Epithelial cell of prostate (primary cell): ENCODE measurements at regions not wholly inside any gene's neighbourhood (a gene's known extent, or its start where the extent isn't known, plus 50 kb on each side); places are given as distances from the start of the nearest gene placed in this dataset.

Experiments used
- DNase-seq: peaks from one replicate; pipeline ENCODE4 v3.0.0-alpha.2; 2011; ENCODE audit warnings: low read depth, low spot score
- H3K27ac ChIP-seq: fragments of 450-650 bp; 2 replicates; pipeline ENCODE4 v1.5.1; 2017; ENCODE audit warnings: mild to moderate bottlenecking

DNA sequence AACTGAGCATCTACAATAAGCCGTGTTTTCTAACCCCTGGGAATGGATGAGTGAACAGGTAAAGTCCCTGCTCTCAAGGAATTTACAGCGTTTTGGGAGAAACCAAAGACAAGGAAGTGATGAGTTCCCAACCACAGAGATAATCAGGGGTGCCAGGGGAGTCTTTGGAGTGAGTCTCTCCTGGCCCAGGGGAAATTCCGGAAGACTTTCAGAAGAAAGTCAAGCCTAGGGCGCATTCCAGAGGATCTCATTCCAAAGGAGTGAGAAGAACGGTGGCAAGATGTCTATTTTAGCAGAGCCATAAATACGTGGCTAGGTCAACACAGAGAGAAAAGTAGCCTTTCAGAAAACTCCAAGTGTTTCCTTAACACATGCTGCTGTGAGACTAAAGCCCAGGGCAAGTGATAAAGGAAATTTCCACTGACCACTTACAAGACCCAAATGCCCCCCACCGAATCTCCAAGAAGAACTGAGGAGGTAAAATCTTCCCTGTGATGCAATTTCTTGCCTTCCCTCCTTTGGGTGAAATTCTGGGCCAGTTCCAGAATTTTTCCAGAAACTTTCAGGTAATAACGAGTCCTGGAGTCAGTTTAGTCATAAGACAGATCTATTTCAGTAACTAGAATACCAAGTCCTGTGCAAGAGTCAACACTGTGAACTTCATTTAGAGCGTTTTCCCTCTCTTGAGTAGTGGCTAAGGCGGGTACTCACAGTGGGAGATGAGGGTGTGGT, 437.4 kb downstream of the NR2F2 start:
- no peak for DNase-seq
- no peak overlapping the region for H3K27ac ChIP-seq

DNA sequence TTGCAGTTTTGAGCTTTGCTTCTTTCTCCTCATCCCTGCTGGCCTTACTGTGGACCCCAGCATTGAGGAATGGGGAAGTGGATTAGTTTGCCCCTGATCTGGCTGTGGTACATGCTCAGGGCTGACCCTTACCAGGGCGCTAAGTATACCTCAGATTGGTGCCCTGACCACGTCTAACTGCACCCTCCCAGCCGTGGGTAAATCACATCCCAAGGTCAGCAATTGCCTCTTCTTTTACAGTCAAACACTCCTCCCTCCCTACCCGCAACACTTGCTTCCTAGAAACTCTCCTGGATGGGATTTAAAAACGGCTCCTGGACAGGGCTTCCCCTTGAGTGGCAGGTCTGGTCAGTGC, 437.9 kb downstream of the NR2F2 start:
- H3K27ac ChIP-seq = no peak overlapping the region

DNA sequence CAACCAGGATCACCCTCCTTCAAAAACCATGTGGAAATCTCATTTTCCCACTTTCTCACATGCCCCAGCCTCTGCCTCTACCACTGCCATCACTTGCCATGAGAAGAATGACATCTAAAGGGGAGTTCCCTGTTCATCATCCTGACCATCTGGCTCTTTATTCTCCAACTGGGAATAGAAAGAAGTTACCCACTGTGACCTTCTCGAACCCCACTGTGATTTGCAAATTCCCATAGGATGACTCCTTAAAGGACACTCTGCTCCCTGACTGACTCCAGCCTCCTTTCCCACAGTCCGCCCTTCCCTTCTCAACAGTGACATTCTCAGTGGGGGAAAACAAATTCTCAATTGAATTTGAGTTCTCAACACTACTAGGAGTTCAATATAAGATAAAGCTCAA, 440.5 kb downstream of the NR2F2 start:
- no peak for DNase-seq
- no peak overlapping the region for H3K27ac ChIP-seq

More for the DNA sequence above, 437.9 kb downstream of the NR2F2 start:
- no peak for DNase-seq

- no peak overlapping the region for H3K27ac ChIP-seq
- DNase-seq = no peak
Observed at GRCh38 chr15:96774216-96774615, 443.7 kb downstream of the NR2F2 start.

- no peak for DNase-seq
- no peak overlapping the region for H3K27ac ChIP-seq
Observed at GRCh38 chr15:96783746-96784145, 453.2 kb downstream of the NR2F2 start.

- H3K27ac ChIP-seq = no peak overlapping the region
- DNase-seq = no peak
Observed at GRCh38 chr15:96790004-96790403, 459.5 kb downstream of the NR2F2 start.

GRCh38 chr15:96792216-96792615, 461.7 kb downstream of the NR2F2 start:
- H3K27ac ChIP-seq = no peak overlapping the region
- DNase-seq = no peak

- no peak overlapping the region for H3K27ac ChIP-seq
- DNase-seq = no peak
Observed at GRCh38 chr15:96796841-96797240, 466.3 kb downstream of the NR2F2 start.

- no peak overlapping the region for H3K27ac ChIP-seq
- DNase-seq = no peak
Observed at GRCh38 chr15:96801576-96802150, 471.2 kb downstream of the NR2F2 start.

GRCh38 chr15:96802611-96803255, 472.2 kb downstream of the NR2F2 start:
- no peak for DNase-seq
- no peak overlapping the region for H3K27ac ChIP-seq

DNA sequence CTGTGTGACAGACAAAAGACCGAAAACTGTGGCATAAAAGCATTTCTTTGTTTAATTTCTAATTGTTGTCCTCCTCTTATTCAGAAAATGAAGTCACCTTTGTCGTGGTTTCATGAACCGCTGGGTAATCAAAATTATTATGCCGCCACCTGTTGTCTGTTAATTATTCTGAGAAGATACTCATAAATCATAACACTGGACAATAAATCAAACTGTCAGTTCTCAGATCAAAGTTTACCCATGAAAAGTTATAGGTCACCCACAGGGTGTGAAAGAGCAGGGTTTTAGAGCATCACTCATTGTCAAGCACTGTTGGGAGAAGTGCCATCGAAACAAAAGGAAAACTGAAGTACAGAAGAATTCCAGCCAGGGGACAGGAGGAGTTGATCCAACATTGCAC, 474.3 kb downstream of the NR2F2 start:
- DNase-seq = no peak
- no peak overlapping the region for H3K27ac ChIP-seq

- no peak for DNase-seq
Observed at GRCh38 chr15:96807361-96807760, 476.9 kb downstream of the NR2F2 start.

DNA sequence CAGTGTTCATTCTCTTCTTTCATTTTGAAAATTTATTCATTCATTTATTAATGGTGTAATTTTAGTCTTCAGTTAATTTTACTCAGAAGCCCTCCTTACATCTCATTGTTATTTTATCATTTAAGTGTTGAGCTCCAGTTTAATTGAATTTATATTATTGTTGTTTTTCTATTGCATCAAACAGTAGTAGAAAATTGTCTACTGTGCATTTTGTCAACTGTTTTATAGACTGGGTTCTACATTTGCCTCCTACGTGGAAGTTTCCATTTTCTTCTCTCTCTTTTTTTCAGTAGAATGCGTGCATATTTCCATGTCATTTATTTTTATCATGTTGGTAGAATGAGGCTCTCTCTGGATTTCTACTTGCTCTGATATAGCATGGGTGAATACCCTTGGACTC, 487.4 kb downstream of the NR2F2 start:
- no peak overlapping the region for H3K27ac ChIP-seq
- DNase-seq = no peak

More at GRCh38 chr15:96807361-96807760, 476.9 kb downstream of the NR2F2 start:
- H3K27ac ChIP-seq = no peak overlapping the region

GRCh38 chr15:96818861-96819260, 488.4 kb downstream of the NR2F2 start:
- no peak overlapping the region for H3K27ac ChIP-seq
- peak; percentile 6 for DNase-seq

DNA sequence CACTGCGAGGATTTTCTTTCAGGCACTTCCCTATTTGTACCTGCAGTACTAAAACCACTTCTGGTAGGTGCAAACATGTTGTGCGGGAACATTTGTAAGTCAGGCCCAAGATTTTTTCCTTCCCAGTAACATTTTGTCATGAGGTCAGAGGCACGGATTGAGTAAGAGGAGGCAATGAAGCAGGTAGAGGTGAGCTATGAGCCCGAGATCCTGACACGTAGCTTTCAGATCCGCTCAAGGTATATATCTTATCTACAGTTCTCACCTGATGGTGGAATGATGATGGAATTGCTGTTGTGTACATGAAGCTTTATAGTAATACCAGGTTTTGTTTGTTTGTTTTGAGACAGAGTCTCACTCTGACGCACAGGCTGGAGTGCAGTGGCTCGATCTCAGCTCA, 497.5 kb downstream of the NR2F2 start:
- no peak for DNase-seq
- H3K27ac ChIP-seq = no peak overlapping the region

GRCh38 chr15:96837241-96837970, 506.9 kb downstream of the NR2F2 start:
- H3K27ac ChIP-seq = no peak overlapping the region
- no peak for DNase-seq

- no peak overlapping the region for H3K27ac ChIP-seq
- no peak for DNase-seq
Observed at GRCh38 chr15:96838081-96838480, 507.6 kb downstream of the NR2F2 start.

- DNase-seq = no peak
- H3K27ac ChIP-seq = no peak overlapping the region
Observed at GRCh38 chr15:96849271-96849900, 518.9 kb downstream of the NR2F2 start.

DNA sequence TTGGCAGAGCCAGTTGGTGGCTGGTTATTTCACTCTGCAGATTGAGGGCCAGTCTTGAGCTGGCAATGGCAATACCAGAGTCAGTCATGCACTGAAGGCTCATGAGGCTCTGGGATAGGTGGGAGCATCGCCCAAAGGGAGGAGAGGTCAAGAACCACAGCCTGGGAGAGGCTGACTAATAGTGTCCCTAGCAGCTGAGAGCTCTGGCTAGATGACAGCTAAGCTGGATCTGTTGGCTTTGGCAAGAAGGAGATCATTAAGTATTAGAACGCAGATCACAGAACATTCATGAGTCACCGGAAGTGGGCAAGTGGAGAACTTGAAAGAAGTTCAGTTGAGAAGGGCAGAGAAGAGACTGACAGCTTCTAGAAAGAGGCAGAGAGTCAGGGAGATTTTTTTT, 521.1 kb downstream of the NR2F2 start:
- DNase-seq = no peak

DNA sequence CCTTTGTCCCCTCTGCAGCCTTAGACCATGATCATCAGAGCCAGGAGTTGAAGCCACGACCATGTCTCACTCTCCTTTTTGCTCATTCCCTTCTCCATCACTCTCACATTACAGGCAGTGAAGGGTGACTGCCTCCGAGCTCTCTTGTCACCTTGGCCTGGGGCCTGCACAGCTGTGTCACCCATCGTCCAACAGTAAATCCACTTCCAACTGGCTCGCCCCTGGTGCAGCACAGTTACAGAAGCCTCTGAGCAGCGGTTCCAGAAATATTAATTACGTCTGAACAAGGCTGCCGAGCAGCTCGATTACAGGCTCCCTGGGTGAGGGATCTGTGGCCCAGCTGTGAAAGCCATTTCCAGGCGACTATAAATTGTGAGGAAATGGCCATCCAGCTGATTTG, 528.2 kb downstream of the NR2F2 start:
- no peak for DNase-seq
- H3K27ac ChIP-seq = no peak overlapping the region

More for the DNA sequence above, 521.1 kb downstream of the NR2F2 start:
- H3K27ac ChIP-seq = no peak overlapping the region

- DNase-seq = no peak
- H3K27ac ChIP-seq = no peak overlapping the region
Observed at GRCh38 chr15:96860741-96861140, 530.2 kb downstream of the NR2F2 start.
